PC-9 (cell line): ENCODE measurements at regions not wholly inside any gene's neighbourhood (a gene's known extent, or its start where the extent isn't known, plus 50 kb on each side); places are given as distances from the start of the nearest gene placed in this dataset.

Experiments
- BruUV-seq: library from RNA; stranded (reverse); fragments of 400-500 nt; replicated peaks from 2 replicates; lab custom pipeline; 2021; lab: Mats Ljungman, UMichigan
- CTCF ChIA-PET: fragments of 300-600 bp; sonication (Branson Sonifier 250); formaldehyde crosslinking; loops from one replicate; lab custom pipeline; 2022; ENCODE audit warnings: antibody characterized with exemption; lab: Charles Lee
- POLR2A ChIA-PET: fragments of 300-600 bp; sonication (Branson Sonifier 250); formaldehyde crosslinking; loops from one replicate; lab custom pipeline; 2022; ENCODE audit warnings: antibody characterized with exemption; ENCODE audit not compliant: unreplicated experiment; lab: Charles Lee
- DNase-seq, 2 experiments: peaks; one replicate each; pipeline versions ENCODE4 v3.0.0 to v3.0.0-alpha.2; 2015 to 2022; ENCODE audit warnings: mixed read lengths in 1 of 2
- H2AFZ ChIP-seq: fragments of 200-600 bp; sonication (generic); 2 replicates; pipeline ENCODE4 v1.8.1; 2017; ENCODE audit warnings: antibody characterized with exemption
- H3F3A ChIP-seq: fragments of 200-600 bp; sonication (generic); 2 replicates; pipeline ENCODE4 v1.8.1; 2017; ENCODE audit warnings: antibody characterized with exemption, mild to moderate bottlenecking, low read depth; ENCODE audit not compliant: insufficient read depth
- H3K27ac ChIP-seq: fragments of 200-600 bp; sonication (generic); 2 replicates; pipeline ENCODE4 v1.6.1; 2016; ENCODE audit warnings: mixed run types
- H3K27me3 ChIP-seq: fragments of 200-600 bp; sonication (generic); 2 replicates; pipeline ENCODE4 v1.6.1; 2016; ENCODE audit warnings: low read depth, mixed run types; ENCODE audit not compliant: insufficient read depth
- H3K36me3 ChIP-seq: fragments of 200-600 bp; sonication (generic); 2 replicates; pipeline ENCODE4 v1.6.1; 2016; ENCODE audit warnings: low read depth, mixed run types
- H3K4me1 ChIP-seq: fragments of 200-600 bp; sonication (generic); replicated peaks from 2 replicates; pipeline ENCODE4 v1.6.1; 2016; ENCODE audit warnings: mixed run types; ENCODE audit not compliant: insufficient read depth
- H3K4me2 ChIP-seq: fragments of 200-600 bp; sonication (generic); 2 replicates; pipeline ENCODE4 v1.6.1; 2017; ENCODE audit warnings: mixed run types
- H3K4me3 ChIP-seq: fragments of 200-600 bp; sonication (generic); 2 replicates; pipeline ENCODE4 v1.6.1; 2016; ENCODE audit warnings: mixed run types
- H3K79me2 ChIP-seq: fragments of 200-600 bp; sonication (generic); 2 replicates; pipeline ENCODE4 v1.6.1; 2017; ENCODE audit warnings: low read depth, mixed run types
- H3K9me2 ChIP-seq: fragments of 200-600 bp; sonication (generic); 2 replicates; pipeline ENCODE4 v1.8.1; 2017; ENCODE audit warnings: mild to moderate bottlenecking; ENCODE audit not compliant: insufficient read depth
- H3K9me3 ChIP-seq: fragments of 200-600 bp; sonication (generic); 2 replicates; pipeline ENCODE4 v1.8.1; 2016; ENCODE audit warnings: low read depth; ENCODE audit not compliant: insufficient read depth
- H4K20me1 ChIP-seq: fragments of 200-600 bp; sonication (generic); 2 replicates; pipeline ENCODE4 v1.8.1; 2017; ENCODE audit not compliant: insufficient read depth
- EZH2 ChIP-seq: fragments of 200-600 bp; sonication (generic); IDR thresholded peaks from 2 replicates; pipeline ENCODE4 v1.8.0; 2017; ENCODE audit warnings: antibody characterized with exemption, low read depth
- intact Hi-C: fragments of 100-400 bp; cut with micrococcal nuclease; formaldehyde crosslinking; loops from one replicate; pipeline ENCODE4 v1.10.0; 2022; ENCODE audit not compliant: unreplicated experiment
- TF ChIP-seq, protein P1 (sequence below): fragments of 200-600 bp; sonication (generic); conservative IDR thresholded peaks from 2 replicates; pipeline ENCODE4 v1.6.1; 2017; ENCODE audit warnings: mixed run types, antibody characterized with exemption, mild to moderate bottlenecking, moderate library complexity

DNA sequence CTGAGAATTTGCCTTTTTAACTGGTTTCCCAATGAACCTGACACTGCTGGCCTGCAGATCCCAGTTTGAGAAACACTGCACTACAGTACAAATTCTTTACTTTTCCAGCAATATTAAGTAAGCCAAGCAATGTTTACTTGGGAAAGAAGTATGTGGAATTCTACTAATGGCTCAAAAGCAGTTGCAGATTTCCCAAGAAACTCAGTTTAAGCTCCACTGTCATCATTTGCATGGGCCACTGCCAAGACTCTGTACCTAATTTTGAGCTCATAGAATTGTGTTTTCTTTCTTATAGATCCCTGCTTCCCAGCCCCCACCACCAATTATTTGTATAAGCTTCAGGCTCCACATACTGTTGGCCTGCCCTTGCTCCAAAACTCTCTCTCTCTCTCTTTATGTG, 676.1 kb downstream of the RNF144A start:
- Histone ChIP-seq H3F3A (no peaks in the 10 kb centered on the region), H3K27ac (no peak overlapping the region), H3K9me2 (no peaks in the 10 kb centered on the region), H3K27me3 (peaks cover 16% of the 10 kb centered on the region; the same call in 1 of the 2 replicates), H3K4me3 (no peak overlapping the region), H4K20me1 (no peaks in the 10 kb centered on the region), H2AFZ (no peak overlapping the region), H3K4me1 (no peaks in the 10 kb centered on the region), H3K36me3 (no peaks in the 10 kb centered on the region), H3K9me3 (no peaks in the 10 kb centered on the region), H3K79me2 (no peaks in the 10 kb centered on the region), H3K4me2 (no peak overlapping the region)
- no peak for TF ChIP-seq EZH2
- TF ChIP-seq, protein P1, sequence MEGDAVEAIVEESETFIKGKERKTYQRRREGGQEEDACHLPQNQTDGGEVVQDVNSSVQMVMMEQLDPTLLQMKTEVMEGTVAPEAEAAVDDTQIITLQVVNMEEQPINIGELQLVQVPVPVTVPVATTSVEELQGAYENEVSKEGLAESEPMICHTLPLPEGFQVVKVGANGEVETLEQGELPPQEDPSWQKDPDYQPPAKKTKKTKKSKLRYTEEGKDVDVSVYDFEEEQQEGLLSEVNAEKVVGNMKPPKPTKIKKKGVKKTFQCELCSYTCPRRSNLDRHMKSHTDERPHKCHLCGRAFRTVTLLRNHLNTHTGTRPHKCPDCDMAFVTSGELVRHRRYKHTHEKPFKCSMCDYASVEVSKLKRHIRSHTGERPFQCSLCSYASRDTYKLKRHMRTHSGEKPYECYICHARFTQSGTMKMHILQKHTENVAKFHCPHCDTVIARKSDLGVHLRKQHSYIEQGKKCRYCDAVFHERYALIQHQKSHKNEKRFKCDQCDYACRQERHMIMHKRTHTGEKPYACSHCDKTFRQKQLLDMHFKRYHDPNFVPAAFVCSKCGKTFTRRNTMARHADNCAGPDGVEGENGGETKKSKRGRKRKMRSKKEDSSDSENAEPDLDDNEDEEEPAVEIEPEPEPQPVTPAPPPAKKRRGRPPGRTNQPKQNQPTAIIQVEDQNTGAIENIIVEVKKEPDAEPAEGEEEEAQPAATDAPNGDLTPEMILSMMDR: no peak
- ChIA-PET POLR2A (no interaction called here), CTCF (no interaction called here)
- no peak for DNase-seq
- BruUV-seq: no TSS peak
- intact Hi-C loops: no loop called here

DNA sequence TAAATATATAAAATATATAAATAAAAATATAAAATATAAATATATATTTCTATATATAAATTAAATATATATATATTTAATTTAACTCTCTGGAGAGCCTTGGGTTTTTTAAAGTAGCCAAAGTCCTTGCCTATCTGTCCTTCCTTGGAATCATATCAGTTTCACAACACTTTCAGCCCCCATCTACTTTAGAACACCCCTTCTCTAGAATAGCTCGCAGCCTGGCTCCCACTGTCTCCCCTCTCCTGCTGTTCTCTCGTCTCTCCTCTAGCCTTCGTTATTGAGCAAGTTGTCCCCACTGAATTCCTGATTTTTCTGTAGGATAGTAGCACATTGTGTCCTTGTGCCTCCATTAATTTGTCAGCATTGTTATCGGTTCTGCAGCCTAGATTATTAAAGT, 677.0 kb downstream of the RNF144A start:
- H3F3A ChIP-seq: no peaks in the 10 kb centered on the region
- H3K79me2 ChIP-seq: no peaks in the 10 kb centered on the region
- H3K4me1 ChIP-seq: no peaks in the 10 kb centered on the region
- intact Hi-C loops: no loop called here
- H4K20me1 ChIP-seq: no peaks in the 10 kb centered on the region
- no peak overlapping the region for H2AFZ ChIP-seq
- H3K27ac ChIP-seq: no peak overlapping the region
- ChIA-PET POLR2A (no interaction called here), CTCF (interaction anchor here (0.6 kb wide), 1 partner anchor 346 kb away, joined by 3 read pairs; no protein-coding TSS in a partner anchor)
- no peaks in the 10 kb centered on the region for H3K9me3 ChIP-seq
- peaks cover 24% of the 10 kb centered on the region; the same call in 1 of the 2 replicates for H3K27me3 ChIP-seq
- no peak for DNase-seq
- H3K4me2 ChIP-seq: no peak overlapping the region
- BruUV-seq: no TSS peak
- no peaks in the 10 kb centered on the region for H3K9me2 ChIP-seq
- TF ChIP-seq EZH2: no peak
- TF ChIP-seq, protein P1: no peak
- H3K36me3 ChIP-seq: no peaks in the 10 kb centered on the region
- no peak overlapping the region for H3K4me3 ChIP-seq

DNA sequence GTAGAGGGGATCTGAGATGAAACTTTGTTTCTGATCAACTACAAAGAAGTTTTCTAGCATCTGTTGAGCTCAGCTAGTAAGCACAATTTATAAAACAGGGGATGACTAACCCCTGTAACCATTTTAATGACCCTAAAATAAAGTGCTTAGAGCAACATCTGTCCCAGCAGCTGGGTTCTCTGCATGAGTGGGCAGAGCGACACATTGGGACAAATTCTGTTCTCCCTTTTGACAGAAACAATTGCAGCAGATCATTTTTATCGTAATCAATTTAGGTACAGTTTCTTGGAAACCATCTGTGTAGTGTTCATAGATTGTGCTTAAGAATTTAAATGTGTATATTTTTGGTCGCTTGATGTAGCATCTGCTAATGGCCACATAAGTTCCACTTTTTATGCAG, 678.0 kb downstream of the RNF144A start:
- no peak for DNase-seq
- Histone ChIP-seq H3K27ac (no peak overlapping the region), H4K20me1 (no peaks in the 10 kb centered on the region), H3K4me1 (no peaks in the 10 kb centered on the region), H3K4me3 (no peak overlapping the region), H3K9me3 (no peaks in the 10 kb centered on the region), H3K9me2 (no peaks in the 10 kb centered on the region), H2AFZ (no peak overlapping the region), H3K4me2 (no peak overlapping the region), H3F3A (no peaks in the 10 kb centered on the region), H3K36me3 (no peaks in the 10 kb centered on the region), H3K79me2 (no peaks in the 10 kb centered on the region), H3K27me3 (peaks cover 29% of the 10 kb centered on the region; the same call in 1 of the 2 replicates)
- ChIA-PET POLR2A (no interaction called here), CTCF (no interaction called here)
- BruUV-seq: no TSS peak
- no peak for TF ChIP-seq EZH2
- TF ChIP-seq, protein P1: no peak
- intact Hi-C loops: no loop called here
